ENCODE measurements at regions not wholly inside any gene's neighbourhood (a gene's known extent, or its start where the extent isn't known, plus 50 kb on each side); places are given as distances from the start of the nearest gene placed in this dataset.
A peak's percentile ranks its signal among the peaks of the same experiment; 100 is the strongest.
"Not testable (repeated sequence)": the region's sequence is repeated elsewhere in the genome, so short reads cannot be mapped to it uniquely, and the experiment has no call there.

GRCh38 chr4:112708772-112709171 lies 71.8 kb downstream of the LARP7 start:
- FAIRE-seq (no peak), DNase-seq (ENCODE audit: low spot score in 2 of 2) (no peak)

GRCh38 chr4:112714922-112715901 lies 78.3 kb downstream of the LARP7 start:
- FAIRE-seq (no peak), DNase-seq (ENCODE audit: low spot score in 2 of 2) (no peak)

- FAIRE-seq = no peak
- DNase-seq (ENCODE audit: low spot score in 2 of 2) = no peak
Observed at GRCh38 chr4:112717856-112718255, 80.9 kb downstream of the LARP7 start.

GRCh38 chr4:112721627-112722026 lies 84.7 kb downstream of the LARP7 start:
- no peak for DNase-seq (ENCODE audit: low spot score in 2 of 2)
- FAIRE-seq = no peak

- DNase-seq (ENCODE audit: low spot score in 2 of 2) = no peak
- no peak for FAIRE-seq
Observed at GRCh38 chr4:112726041-112726440, 89.1 kb downstream of the LARP7 start.

- DNase-seq (ENCODE audit: low spot score in 2 of 2); FAIRE-seq: not testable (repeated sequence)
Observed at GRCh38 chr4:112727728-112728127, 90.8 kb downstream of the LARP7 start.

- DNase-seq (ENCODE audit: low spot score in 2 of 2) = no peak
Observed at GRCh38 chr4:112731715-112732114, 94.8 kb downstream of the LARP7 start.

GRCh38 chr4:112732142-112732541 lies 95.2 kb downstream of the LARP7 start:
- FAIRE-seq (no peak), DNase-seq (ENCODE audit: low spot score in 2 of 2) (no peak)

More at GRCh38 chr4:112731715-112732114, 94.8 kb downstream of the LARP7 start:
- FAIRE-seq = no peak

GRCh38 chr4:112735474-112735951 lies 98.6 kb downstream of the LARP7 start:
- no peak for DNase-seq (ENCODE audit: low spot score in 2 of 2)
- FAIRE-seq = no peak

GRCh38 chr4:112736718-112737135 lies 99.8 kb downstream of the LARP7 start:
- FAIRE-seq (no peak), DNase-seq (ENCODE audit: low spot score in 2 of 2) (no peak)

- no peak for DNase-seq (ENCODE audit: low spot score in 2 of 2)
- no peak for FAIRE-seq
Observed at GRCh38 chr4:112739442-112739841, 102.5 kb downstream of the LARP7 start.

GRCh38 chr4:112747036-112747435 lies 110.1 kb downstream of the LARP7 start:
- FAIRE-seq = no peak
- DNase-seq (ENCODE audit: low spot score in 2 of 2) = no peak

- FAIRE-seq (no peak), DNase-seq (ENCODE audit: low spot score in 2 of 2) (no peak)
Observed at GRCh38 chr4:112748352-112748878, 111.5 kb downstream of the LARP7 start.

- not testable (repeated sequence) for FAIRE-seq; DNase-seq (ENCODE audit: low spot score in 2 of 2)
Observed at GRCh38 chr4:112750749-112751148, 113.8 kb downstream of the LARP7 start.

- DNase-seq (ENCODE audit: low spot score in 2 of 2) = no peak
- FAIRE-seq = no peak
Observed at GRCh38 chr4:112751447-112751846, 114.5 kb downstream of the LARP7 start.

GRCh38 chr4:112752061-112752460 lies 115.1 kb downstream of the LARP7 start:
- no peak for DNase-seq (ENCODE audit: low spot score in 2 of 2)
- no peak for FAIRE-seq

GRCh38 chr4:112752510-112752909 lies 115.6 kb downstream of the LARP7 start:
- DNase-seq (ENCODE audit: low spot score in 2 of 2) (no peak), FAIRE-seq (no peak)

GRCh38 chr4:112753333-112753732 lies 116.4 kb downstream of the LARP7 start:
- FAIRE-seq (no peak), DNase-seq (ENCODE audit: low spot score in 2 of 2) (no peak)

- no peak for FAIRE-seq
- no peak for DNase-seq (ENCODE audit: low spot score in 2 of 2)
Observed at GRCh38 chr4:112759313-112759712, 122.4 kb downstream of the LARP7 start.

- FAIRE-seq (no peak), DNase-seq (ENCODE audit: low spot score in 2 of 2) (peak in 1 of 2 donors; percentile 28)
Observed at GRCh38 chr4:112765317-112765974, 128.5 kb downstream of the LARP7 start.

GRCh38 chr4:112766422-112766821 lies 129.5 kb downstream of the LARP7 start:
- no peak for FAIRE-seq

More at GRCh38 chr4:112766422-112766821, 129.5 kb downstream of the LARP7 start:
- no peak for DNase-seq (ENCODE audit: low spot score in 2 of 2)

All from frontal cortex (tissue), 3 donors.